ENCODE measurements at regions not wholly inside any gene's neighbourhood (a gene's known extent, or its start where the extent isn't known, plus 50 kb on each side); places are given as distances from the start of the nearest gene placed in this dataset.

DNA sequence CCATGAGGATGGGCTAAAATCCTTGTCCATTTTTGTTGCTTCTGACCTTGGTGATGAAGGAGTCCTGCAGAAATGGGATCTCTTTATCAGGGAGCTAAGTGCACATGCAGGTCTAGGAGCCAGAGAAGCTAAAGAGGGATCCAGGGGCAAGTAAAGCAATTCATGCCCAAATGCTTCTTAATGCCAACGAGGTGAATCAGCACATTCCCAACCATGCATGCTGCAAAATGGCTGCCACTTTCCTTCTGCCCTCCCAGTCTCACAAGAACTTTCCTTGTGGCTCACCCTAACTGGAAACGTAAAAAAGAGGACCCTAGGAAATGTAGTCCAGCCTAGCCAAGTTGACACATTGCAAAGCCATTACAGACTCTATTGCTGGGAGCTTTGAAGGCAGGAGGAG, 298.4 kb downstream of the MAFB start:
- TF ChIP-seq POLR2A (IDR thresholded peaks at IDR 0.05; ENCODE audit: low read length) (no peak), GATA1 (IDR thresholded peaks at IDR 0.05; ENCODE audit: low read depth, low read length) (no peak)
